Body of pancreas (tissue), 4 donors: ENCODE measurements at regions not wholly inside any gene's neighbourhood (a gene's known extent, or its start where the extent isn't known, plus 50 kb on each side); places are given as distances from the start of the nearest gene placed in this dataset.

Experiments
- ATAC-seq: fragments of 150-250 bp; one replicate; pipeline ENCODE4 v1.9.1; 2016
- DNase-seq, 4 donors: peaks; one replicate each; pipeline ENCODE4 v3.0.0-alpha.2; 2019
- H3K27ac ChIP-seq, 4 donors: fragments of 200-600 bp; sonication (generic); 1 replicate in 3 of 4; 2 replicates in 1 of 4; pipeline versions ENCODE4 v1.5.1 to v1.6.1; 2016 to 2019; ENCODE audit warnings: mild to moderate bottlenecking in 1 of 4, mixed read lengths in 1 of 4, moderate library complexity in 1 of 4
- H3K27me3 ChIP-seq, 2 donors: fragments of 200-600 bp; sonication (generic); one replicate each; pipeline ENCODE4 v1.6.0; 2016; ENCODE audit warnings: mild to moderate bottlenecking in 1 of 2
- H3K36me3 ChIP-seq, 2 donors: fragments of 200-600 bp; sonication (generic); replicated peaks in 1 of 2; 2 replicates each; pipeline ENCODE4 v1.5.1; 2016; ENCODE audit warnings: low read depth in 2 of 2; ENCODE audit not compliant: insufficient read depth in 1 of 2
- H3K4me1 ChIP-seq: fragments of 200-600 bp; sonication (generic); one replicate; pipeline ENCODE4 v1.6.0; 2016
- H3K4me3 ChIP-seq, 2 donors: fragments of 200-600 bp; sonication (generic); 1 replicate in 1 of 2; 2 replicates in 1 of 2; pipeline ENCODE4 v1.5.1; 2016 to 2019
- H3K9me3 ChIP-seq, 3 donors: fragments of 200-600 bp; sonication (generic); 1 replicate in 2 of 3; 2 replicates in 1 of 3; pipeline ENCODE4 v1.5.1; 2016
- CTCF ChIP-seq, 7 experiments: fragments of 450-650 bp in 4 of 7; fragments of 200-600 bp in 3 of 7; sonication (generic) in 3 of 7; IDR thresholded peaks; one replicate each; pipeline ENCODE4 v1.5.1; 2016 to 2019; ENCODE audit warnings: antibody characterized with exemption in 7 of 7
- POLR2A ChIP-seq, 3 donors: fragments of 450-650 bp; IDR thresholded peaks; one replicate each; pipeline ENCODE4 v1.6.1; 2016; ENCODE audit warnings: antibody characterized with exemption in 3 of 3, mild to moderate bottlenecking in 2 of 3
- WGBS, 2 donors: methylation state at CpG; one replicate each; pipeline ENCODE4 v1.1.5; 2017; 5-methylcytosine and 5-hydroxymethylcytosine counted together
- intact Hi-C: fragments of 100-400 bp; cut with DNase I; formaldehyde crosslinking; loops from one replicate; pipeline ENCODE4 v1.15.1; 2023

- WGBS, 2 donors, result 92 to 93% methylated on average over 15 of the region's 15 CpGs
These were observed 83.9 kb downstream of the NAV1 start for GRCh38 chr1:201622824-201623223.

DNA sequence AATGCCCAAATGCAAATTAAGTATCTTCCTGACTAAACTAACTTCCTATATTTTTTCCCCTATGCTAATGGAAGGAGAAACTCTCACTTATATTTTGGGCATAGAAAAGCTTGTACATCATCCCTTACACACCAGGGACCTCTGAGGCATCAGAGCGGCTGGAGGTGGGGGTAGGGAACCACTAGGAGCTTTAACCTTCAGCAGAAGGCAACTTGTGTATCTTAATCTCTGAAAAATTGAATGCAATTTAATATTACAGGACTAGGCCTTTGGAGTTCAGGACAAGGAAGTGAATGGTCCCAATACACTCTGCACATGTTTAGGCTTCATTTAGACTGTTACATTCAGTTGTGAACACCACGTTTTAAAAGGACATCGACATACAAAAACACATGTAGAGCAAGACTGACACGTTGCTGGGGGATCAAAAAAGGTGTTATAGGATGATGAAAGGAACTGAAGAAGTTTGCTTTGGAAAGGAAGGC lies 85.9 kb downstream of the NAV1 start:
- Histone ChIP-seq H3K4me3 (no peak overlapping the region), H3K36me3 (no peaks in the 10 kb centered on the region), H3K27me3 (no peaks in the 10 kb centered on the region), H3K27ac (no peak overlapping the region), H3K9me3 (no peaks in the 10 kb centered on the region), H3K4me1 (no peaks in the 10 kb centered on the region)
- ATAC-seq (no peak), DNase-seq (no peak)
- TF ChIP-seq CTCF (IDR thresholded peaks at IDR 0.05) (no peak), POLR2A (IDR thresholded peaks at IDR 0.05) (no peak)
- 66 to 70% methylated on average over 4 of the region's 4 CpGs for WGBS, 2 donors
- intact Hi-C loops, result no loop called here

More at GRCh38 chr1:201622824-201623223, 83.9 kb downstream of the NAV1 start:
- no peak overlapping the region for H3K4me3 ChIP-seq
- intact Hi-C loops, result no loop called here
- no peaks in the 10 kb centered on the region for H3K27me3 ChIP-seq
- no peak for DNase-seq
- H3K9me3 ChIP-seq, result no peaks in the 10 kb centered on the region
- no peak overlapping the region for H3K27ac ChIP-seq
- TF ChIP-seq CTCF (IDR thresholded peaks at IDR 0.05), result no peak
- no peaks in the 10 kb centered on the region for H3K36me3 ChIP-seq
- no peak for ATAC-seq
- H3K4me1 ChIP-seq, result no peaks in the 10 kb centered on the region

DNA sequence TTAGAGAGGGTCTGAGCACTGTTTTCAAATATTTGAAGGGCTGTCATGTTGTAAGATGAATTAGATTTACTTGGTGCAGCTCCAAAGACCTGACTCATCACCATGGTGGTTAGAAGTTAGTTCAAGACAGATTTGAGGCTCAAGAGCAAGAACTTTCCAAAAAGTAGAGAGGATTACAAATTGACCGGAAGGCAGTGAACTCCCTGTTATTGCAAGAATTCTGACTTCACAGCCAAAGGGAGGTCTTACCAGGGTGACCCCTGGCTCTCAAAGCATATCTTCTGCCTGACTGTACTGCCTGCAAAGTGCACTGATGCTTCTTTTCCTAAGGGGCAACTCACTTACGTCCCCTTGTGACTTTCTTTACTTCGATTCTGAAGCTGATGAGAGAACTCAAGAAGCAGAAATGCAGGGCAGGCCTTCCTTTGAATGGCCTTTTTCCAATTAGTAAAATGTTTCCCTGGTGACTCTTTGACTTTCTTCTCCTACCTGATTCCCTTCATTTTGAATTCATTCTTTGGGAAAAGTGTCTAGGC lies 86.4 kb downstream of the NAV1 start:
- TF ChIP-seq POLR2A (IDR thresholded peaks at IDR 0.05) (no peak), CTCF (IDR thresholded peaks at IDR 0.05) (no peak)
- 74% methylated on average over 3 of the region's 3 CpGs for WGBS, 2 donors
- H3K4me3 ChIP-seq, result no peak overlapping the region
- H3K9me3 ChIP-seq, result no peaks in the 10 kb centered on the region
- ATAC-seq (no peak), DNase-seq (peak in 1 of 4 donors; percentile 30)
- no peaks in the 10 kb centered on the region for H3K36me3 ChIP-seq
- intact Hi-C loops, result no loop called here
- no peak overlapping the region for H3K27ac ChIP-seq
- no peaks in the 10 kb centered on the region for H3K27me3 ChIP-seq
- no peaks in the 10 kb centered on the region for H3K4me1 ChIP-seq

- DNase-seq (no peak), ATAC-seq (no peak)
- Histone ChIP-seq H3K36me3 (no peaks in the 10 kb centered on the region), H3K4me3 (no peak overlapping the region), H3K9me3 (no peaks in the 10 kb centered on the region), H3K4me1 (no peaks in the 10 kb centered on the region), H3K27ac (no peak overlapping the region), H3K27me3 (no peaks in the 10 kb centered on the region)
- TF ChIP-seq POLR2A (IDR thresholded peaks at IDR 0.05) (no peak), CTCF (IDR thresholded peaks at IDR 0.05) (no peak)
- 78% methylated on average over 3 of the region's 3 CpGs; no CpG with 5 or more reads in 1 of the 2 donors for WGBS, 2 donors
- intact Hi-C loops, result no loop called here
These were observed 86.9 kb downstream of the NAV1 start for GRCh38 chr1:201625851-201626251.

- TF ChIP-seq CTCF (IDR thresholded peaks at IDR 0.05) (no peak), POLR2A (IDR thresholded peaks at IDR 0.05) (no peak)
- DNase-seq (no peak), ATAC-seq (no peak)
- no peaks in the 10 kb centered on the region for H3K36me3 ChIP-seq
- no peaks in the 10 kb centered on the region for H3K9me3 ChIP-seq
- H3K27me3 ChIP-seq, result no peaks in the 10 kb centered on the region
- intact Hi-C loops, result no loop called here
- no peak overlapping the region for H3K4me3 ChIP-seq
- H3K27ac ChIP-seq, result no peak overlapping the region
- no peaks in the 10 kb centered on the region for H3K4me1 ChIP-seq
- WGBS, 2 donors, result 85 to 93% methylated on average over 4 of the region's 4 CpGs
These were observed 87.8 kb downstream of the NAV1 start for GRCh38 chr1:201626629-201627275.
